SK-MEL-5 (cell line): ENCODE measurements at regions not wholly inside any gene's neighbourhood (a gene's known extent, or its start where the extent isn't known, plus 50 kb on each side); places are given as distances from the start of the nearest gene placed in this dataset.

ENCODE experiments used
- DNase-seq: peaks from one replicate; pipeline ENCODE4 v3.0.0-alpha.2; 2016; ENCODE audit warnings: low read depth, low spot score
- in situ Hi-C: cut with HindIII; loops from 2 replicates; pipeline ENCODE4 v1.10.0; 2016; ENCODE audit warnings: low sequenced_read_pairs, high pct_unique_total_duplicates, low pct_unique_long_range_greater_than_20kb

GRCh38 chr11:131041331-131042040, 125.2 kb upstream of the SNX19 start:
- no peak for DNase-seq
- in situ Hi-C loops: no loop called here

- in situ Hi-C loops: no loop called here
- DNase-seq: no peak
Observed at GRCh38 chr11:131042041-131042390, 125.7 kb upstream of the SNX19 start.

GRCh38 chr11:131043251-131043650, 127.0 kb upstream of the SNX19 start:
- in situ Hi-C loops: no loop called here
- no peak for DNase-seq

- no peak for DNase-seq
- in situ Hi-C loops: no loop called here
Observed at GRCh38 chr11:131044851-131045250, 128.6 kb upstream of the SNX19 start.

- in situ Hi-C loops: no loop called here
- DNase-seq: no peak
Observed at GRCh38 chr11:131052367-131052766, 136.1 kb upstream of the SNX19 start.

GRCh38 chr11:131056036-131056435, 139.8 kb upstream of the SNX19 start:
- DNase-seq: no peak
- in situ Hi-C loops: no loop called here

- in situ Hi-C loops: no loop called here
- DNase-seq: no peak
Observed at GRCh38 chr11:131063638-131064037, 147.4 kb upstream of the SNX19 start.

GRCh38 chr11:131064373-131064991, 148.2 kb upstream of the SNX19 start:
- in situ Hi-C loops: no loop called here
- peak; percentile 67 for DNase-seq

GRCh38 chr11:131065435-131066413, 149.4 kb upstream of the SNX19 start:
- in situ Hi-C loops: no loop called here
- no peak for DNase-seq

GRCh38 chr11:131066551-131066950, 150.3 kb upstream of the SNX19 start:
- in situ Hi-C loops: no loop called here
- no peak for DNase-seq

GRCh38 chr11:131070365-131070764, 154.1 kb upstream of the SNX19 start:
- in situ Hi-C loops: no loop called here
- DNase-seq: no peak

GRCh38 chr11:131073167-131073566, 156.9 kb upstream of the SNX19 start:
- DNase-seq: no peak
- in situ Hi-C loops: no loop called here

- in situ Hi-C loops: no loop called here
Observed at GRCh38 chr11:131074573-131074972, 158.3 kb upstream of the SNX19 start.

GRCh38 chr11:131077340-131077739, 161.1 kb upstream of the SNX19 start:
- DNase-seq: no peak
- in situ Hi-C loops: no loop called here

More at GRCh38 chr11:131074573-131074972, 158.3 kb upstream of the SNX19 start:
- no peak for DNase-seq

- DNase-seq: no peak
- in situ Hi-C loops: no loop called here
Observed at GRCh38 chr11:131079036-131079435, 162.8 kb upstream of the SNX19 start.

GRCh38 chr11:131089727-131090245, 173.5 kb upstream of the SNX19 start:
- in situ Hi-C loops: no loop called here
- no peak for DNase-seq

GRCh38 chr11:131092469-131092868, 176.2 kb upstream of the SNX19 start:
- in situ Hi-C loops: no loop called here

GRCh38 chr11:131094827-131095226, 178.5 kb upstream of the SNX19 start:
- in situ Hi-C loops: no loop called here
- DNase-seq: no peak

More at GRCh38 chr11:131092469-131092868, 176.2 kb upstream of the SNX19 start:
- DNase-seq: no peak
